Astrocyte (in vitro differentiated cells and primary cell): ENCODE measurements at regions not wholly inside any gene's neighbourhood (a gene's known extent, or its start where the extent isn't known, plus 50 kb on each side); places are given as distances from the start of the nearest gene placed in this dataset.

Experiments
- EZH2 ChIP-seq: IDR thresholded peaks from 2 replicates; pipeline ENCODE4 v1.6.1; 2012; ENCODE audit warnings: mild to moderate bottlenecking, low read length, inconsistent platforms; ENCODE audit not compliant: insufficient read depth
- TF ChIP-seq, protein P1 (sequence below): IDR thresholded peaks from 2 replicates; pipeline ENCODE4 v1.5.1; 2011; ENCODE audit warnings: low read depth, mild to moderate bottlenecking, inconsistent platforms, low read length, moderate library complexity; ENCODE audit not compliant: insufficient read depth

DNA sequence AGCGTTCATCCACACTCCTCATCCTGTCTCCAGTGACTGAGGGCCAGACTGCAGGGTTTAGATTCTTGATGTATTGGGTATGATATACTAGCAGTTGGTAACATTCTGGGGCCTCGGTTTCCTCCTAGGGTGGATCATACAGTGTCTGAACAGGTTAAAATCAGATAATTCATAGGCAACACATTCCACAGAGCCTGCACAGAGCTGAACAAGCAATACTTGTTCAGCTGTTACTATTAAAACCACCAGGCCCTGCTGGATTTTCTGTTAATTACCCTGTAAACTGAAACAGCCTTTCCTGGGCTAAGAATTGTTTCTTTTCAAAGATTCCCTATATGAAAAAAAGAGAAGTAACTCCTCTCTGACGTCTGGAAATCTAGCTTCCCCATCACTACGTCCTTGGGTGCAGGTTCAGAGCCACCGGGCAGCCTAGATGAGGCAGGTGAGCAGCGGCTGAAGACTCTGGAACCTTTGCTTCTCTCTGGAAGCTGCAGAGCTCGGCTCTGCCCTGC is 1313.5 kb upstream of the WWC1 start:
- TF ChIP-seq EZH2, result no peak
- TF ChIP-seq, protein P1, sequence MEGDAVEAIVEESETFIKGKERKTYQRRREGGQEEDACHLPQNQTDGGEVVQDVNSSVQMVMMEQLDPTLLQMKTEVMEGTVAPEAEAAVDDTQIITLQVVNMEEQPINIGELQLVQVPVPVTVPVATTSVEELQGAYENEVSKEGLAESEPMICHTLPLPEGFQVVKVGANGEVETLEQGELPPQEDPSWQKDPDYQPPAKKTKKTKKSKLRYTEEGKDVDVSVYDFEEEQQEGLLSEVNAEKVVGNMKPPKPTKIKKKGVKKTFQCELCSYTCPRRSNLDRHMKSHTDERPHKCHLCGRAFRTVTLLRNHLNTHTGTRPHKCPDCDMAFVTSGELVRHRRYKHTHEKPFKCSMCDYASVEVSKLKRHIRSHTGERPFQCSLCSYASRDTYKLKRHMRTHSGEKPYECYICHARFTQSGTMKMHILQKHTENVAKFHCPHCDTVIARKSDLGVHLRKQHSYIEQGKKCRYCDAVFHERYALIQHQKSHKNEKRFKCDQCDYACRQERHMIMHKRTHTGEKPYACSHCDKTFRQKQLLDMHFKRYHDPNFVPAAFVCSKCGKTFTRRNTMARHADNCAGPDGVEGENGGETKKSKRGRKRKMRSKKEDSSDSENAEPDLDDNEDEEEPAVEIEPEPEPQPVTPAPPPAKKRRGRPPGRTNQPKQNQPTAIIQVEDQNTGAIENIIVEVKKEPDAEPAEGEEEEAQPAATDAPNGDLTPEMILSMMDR, result no peak
